Erythroblast (primary cell): ENCODE measurements at regions not wholly inside any gene's neighbourhood (a gene's known extent, or its start where the extent isn't known, plus 50 kb on each side); places are given as distances from the start of the nearest gene placed in this dataset.

ENCODE experiments used
- GATA1 ChIP-seq: IDR thresholded peaks from 2 replicates; pipeline ENCODE4 v1.6.1; 2011; ENCODE audit warnings: low read depth, mild to moderate bottlenecking, control low read depth, low read length, moderate library complexity
- POLR2A ChIP-seq: IDR thresholded peaks from 2 replicates; pipeline ENCODE4 v1.6.1; 2011; ENCODE audit warnings: mild to moderate bottlenecking, low read length

DNA sequence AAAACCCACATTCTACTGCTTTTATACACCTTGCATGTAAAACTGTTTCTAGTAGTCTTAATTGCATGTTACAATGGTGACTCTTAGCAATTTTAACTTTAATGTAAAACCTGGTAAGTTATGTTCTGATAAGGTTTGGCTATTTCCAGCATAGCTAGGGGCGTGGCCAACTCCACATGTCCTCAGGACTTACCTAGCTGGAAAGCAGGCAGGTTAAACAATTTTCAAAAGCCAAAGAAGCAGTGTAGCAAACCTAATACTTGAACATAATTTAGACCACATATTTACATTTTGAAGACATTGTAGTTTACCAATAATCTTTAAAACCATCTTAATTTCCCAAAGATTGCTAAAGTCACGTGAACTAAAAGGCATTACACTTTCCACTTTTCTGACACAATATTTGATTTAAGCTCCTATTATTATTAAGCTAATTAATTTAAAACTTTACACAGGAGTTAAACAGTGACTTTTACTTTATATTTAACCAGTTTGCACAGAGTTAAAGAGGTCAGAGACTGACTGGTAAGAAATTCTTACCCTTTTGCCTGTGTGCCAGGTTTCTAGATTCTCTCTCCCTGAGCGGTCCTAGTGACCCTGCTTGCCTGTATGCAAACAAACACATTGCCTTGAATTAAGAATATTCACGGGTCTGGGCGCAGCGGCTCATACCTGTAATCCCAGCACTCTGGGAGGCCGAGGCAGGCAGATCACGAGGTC lies 88.2 kb downstream of the GLUD2 start:
- TF ChIP-seq POLR2A: no peak
- no peak for TF ChIP-seq GATA1
